ENCODE measurements at regions not wholly inside any gene's neighbourhood (a gene's known extent, or its start where the extent isn't known, plus 50 kb on each side); places are given as distances from the start of the nearest gene placed in this dataset.

DNA sequence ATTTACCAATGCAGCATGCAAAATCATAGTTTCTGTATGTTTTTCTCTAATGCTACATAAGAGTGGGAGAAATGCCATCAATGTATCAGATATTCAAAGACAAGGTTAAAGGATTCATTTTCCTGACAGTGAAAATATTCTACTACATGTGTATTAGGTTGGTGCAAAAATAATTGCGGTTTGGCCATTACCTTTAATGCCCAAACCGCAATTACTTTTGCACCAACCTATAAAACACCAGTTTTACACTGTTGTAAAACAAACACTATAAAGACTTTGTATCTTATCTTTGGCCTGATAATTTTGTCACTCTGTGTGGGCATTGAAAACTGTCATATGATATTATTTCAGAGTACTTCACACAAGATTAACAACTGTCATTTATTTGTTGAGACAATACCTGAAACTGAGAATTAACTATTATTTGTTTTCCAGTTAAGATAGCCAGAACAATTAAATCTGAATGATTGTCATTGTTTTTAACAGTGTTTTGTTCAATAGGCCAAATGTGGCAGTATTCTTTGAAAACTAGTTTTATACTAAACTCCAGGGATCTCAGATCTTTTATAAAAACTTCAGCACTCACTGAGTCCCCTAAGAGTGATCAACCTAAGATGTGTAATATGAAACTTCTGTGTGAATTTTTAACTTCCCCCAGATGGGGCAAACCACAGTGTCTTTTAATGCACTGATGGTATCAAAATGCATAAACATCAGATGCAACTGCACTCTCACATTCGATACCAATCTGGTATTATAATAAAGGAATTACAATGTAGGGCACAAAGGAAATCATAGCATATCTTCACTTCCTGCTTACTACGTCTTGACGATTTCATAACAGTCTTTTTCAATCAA is 53.8 kb upstream of the FBN2 start:
- no peak for DNase-seq

GRCh38 chr5:128596071-128596470 is 58.0 kb upstream of the FBN2 start:
- no peak for DNase-seq

DNA sequence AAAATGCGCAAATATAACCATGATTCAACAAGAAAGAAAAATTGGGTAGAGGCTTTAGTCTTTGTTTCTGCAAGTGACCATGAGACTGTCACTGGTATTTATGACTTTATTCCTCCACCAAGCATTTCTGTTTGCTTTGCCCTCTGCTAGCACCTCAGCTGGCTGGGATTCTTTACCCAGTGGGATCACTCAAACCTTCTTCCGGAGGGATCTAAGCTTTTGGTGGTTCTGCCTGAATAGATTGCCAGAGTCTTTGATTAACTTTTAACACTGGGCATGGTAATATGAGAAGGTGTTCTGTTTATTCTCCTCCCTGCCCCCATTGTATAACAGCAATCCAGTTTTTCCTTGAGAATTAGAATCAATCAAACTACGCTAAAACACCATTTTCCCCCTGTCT is 59.1 kb upstream of the FBN2 start:
- DNase-seq: no peak

DNA sequence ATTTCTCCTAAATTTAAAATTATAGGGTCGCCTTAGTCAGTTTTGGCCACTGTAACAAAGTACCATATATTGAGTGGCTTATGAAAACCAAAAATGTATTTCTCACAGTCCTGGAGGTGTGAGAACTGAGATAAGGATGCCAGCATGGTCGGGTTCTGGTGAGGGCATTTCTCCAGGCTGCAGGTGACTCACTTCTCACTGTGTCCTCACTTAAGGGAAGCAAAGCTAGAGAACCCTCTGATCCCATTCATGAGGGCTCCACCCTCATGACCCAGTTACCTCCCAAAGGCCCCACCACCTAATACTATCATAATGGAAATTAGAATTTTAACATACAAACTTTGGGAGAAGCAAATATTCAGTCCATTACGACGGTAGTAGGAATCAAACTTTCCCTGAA is 75.1 kb upstream of the FBN2 start:
- no peak for DNase-seq

DNA sequence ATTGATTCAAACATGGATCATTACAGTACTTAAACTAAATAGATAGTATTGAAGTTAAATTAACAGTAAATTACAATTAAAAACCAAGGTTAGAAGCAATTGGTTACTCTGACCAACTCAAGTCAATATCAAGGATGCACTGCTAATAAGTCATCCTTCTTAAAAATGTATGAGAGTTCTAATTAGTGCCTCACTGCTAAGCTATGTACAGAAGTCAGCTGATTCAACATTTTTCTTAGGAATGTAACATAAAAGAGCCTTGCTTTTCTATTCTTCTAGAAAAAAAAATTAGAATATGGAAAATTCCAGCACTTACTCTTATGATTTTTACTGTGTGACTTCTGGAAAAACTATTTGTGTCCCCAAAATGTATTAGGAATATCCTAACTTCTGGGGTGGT is 75.7 kb upstream of the FBN2 start:
- DNase-seq: no peak

GRCh38 chr5:128615578-128615977 is 77.5 kb upstream of the FBN2 start:
- DNase-seq: no peak

GRCh38 chr5:128626536-128627090 is 88.6 kb upstream of the FBN2 start:
- no peak for DNase-seq

DNA sequence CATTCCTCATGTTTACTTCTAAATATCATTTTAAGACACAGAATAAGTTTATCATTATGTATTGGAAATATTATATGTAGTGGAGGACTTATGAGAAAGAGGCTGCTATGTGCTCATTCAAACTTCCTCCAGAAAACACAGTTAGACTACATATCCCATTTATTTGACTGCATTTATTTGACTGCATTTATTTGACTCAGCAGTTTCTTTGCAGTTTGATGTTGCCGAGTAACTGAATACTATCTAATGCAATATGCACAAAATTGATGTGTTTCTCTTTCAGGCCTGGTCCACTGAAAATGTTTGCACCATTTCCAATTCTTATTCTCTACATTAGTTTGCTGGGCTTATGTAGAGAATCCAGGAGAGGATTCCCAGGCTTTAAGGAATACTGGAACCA is 89.9 kb upstream of the FBN2 start:
- DNase-seq: no peak

- no peak for DNase-seq
Measured at GRCh38 chr5:128629157-128629556, 91.1 kb upstream of the FBN2 start.

DNA sequence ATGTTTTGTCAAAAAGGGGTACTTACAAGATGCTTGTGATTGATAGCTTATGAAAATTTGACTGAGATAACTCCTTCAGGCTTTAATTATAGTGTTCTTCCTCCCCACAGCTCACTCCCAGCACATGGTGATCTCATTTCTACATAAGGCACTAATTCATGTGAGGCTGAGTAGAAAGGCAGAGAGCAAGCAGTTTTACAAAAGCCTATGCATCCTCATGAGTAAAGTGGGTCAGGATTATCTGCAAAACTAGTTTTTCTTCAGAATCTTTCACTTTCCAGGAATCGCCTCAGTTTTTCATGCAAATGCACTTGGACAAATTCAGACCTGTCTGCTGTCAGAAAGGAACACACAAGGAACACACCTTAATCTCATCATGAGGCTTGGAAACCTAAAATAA is 92.1 kb upstream of the FBN2 start:
- no peak for DNase-seq

DNA sequence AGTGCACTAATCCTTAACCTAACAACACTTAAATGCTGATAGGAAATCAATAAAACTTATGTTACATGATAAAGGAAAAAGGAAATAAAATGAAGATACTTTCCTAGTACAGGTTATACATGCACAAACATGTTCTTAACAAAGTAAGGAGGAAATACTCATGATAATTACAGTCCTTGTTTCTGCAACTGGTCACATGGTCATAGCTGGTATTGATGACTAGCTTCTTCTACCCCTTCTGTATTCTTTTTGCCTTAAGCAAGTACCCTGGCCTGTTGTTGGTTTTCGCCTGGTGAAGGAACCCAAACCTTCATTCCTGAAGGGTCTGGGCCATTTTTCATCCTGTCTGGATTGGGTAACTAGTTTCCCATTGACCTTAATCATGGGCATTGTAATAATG is 93.7 kb upstream of the FBN2 start:
- no peak for DNase-seq

GRCh38 chr5:128632264-128632663 is 94.2 kb upstream of the FBN2 start:
- no peak for DNase-seq

DNA sequence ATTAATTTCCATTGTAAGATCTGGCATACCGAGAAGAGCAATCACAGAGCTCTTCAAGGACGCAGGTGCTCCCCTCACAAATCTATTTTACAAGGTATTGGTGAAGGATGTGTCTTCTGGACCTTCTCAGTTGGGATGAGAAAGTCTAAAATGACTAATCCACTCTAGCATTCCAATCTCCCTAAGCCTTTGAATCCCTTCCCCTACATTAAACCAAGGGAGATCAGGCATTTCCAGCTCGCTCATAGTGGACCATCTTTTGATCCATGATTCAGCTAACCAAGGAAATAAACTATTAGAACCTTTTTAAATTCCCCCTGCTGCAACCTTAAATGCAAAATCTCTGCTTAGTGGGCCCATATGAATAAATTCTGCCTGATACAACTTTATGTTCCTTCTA is 95.9 kb upstream of the FBN2 start:
- no peak for DNase-seq

DNA sequence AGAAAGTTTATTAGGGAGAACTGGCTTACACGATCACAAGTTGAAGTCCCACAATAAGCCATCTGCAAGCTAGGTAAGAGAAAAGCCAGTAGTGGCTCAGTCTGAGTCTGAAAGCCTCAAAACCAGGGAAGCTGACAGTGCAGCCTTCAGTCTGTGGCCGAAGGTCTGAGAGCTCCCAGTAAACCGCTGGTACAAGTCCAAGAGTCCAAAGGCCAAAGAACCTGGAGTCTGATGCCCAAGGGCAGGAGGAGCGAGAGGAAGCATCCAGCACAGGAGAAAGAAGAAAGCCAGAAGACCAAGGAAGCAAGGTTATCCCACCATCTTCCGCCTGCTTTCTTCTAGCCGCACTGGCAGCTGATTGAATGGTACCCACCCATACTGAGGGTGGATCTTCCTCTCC is 97.3 kb upstream of the FBN2 start:
- no peak for DNase-seq

DNA sequence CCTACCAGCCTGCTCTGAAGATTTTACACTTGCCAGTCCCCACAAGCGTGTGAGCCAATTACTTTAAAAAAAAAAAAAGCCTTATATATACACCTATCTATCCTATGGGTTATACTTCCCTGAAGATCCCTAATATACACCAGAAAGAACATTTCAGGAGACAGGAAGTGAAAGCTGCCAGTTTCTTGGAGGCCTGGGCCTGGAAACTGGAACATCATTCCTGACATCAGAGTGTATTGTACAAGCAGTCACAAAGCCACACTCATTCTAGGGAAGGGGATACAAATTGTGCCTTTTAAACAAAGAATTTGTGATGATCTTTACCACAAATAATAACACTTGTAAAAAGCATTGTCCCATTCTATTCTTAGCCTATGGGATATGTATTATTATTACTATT is 98.3 kb upstream of the FBN2 start:
- DNase-seq: no peak

- no peak for DNase-seq
Measured at GRCh38 chr5:128637031-128637430, 99.0 kb upstream of the FBN2 start.

DNA sequence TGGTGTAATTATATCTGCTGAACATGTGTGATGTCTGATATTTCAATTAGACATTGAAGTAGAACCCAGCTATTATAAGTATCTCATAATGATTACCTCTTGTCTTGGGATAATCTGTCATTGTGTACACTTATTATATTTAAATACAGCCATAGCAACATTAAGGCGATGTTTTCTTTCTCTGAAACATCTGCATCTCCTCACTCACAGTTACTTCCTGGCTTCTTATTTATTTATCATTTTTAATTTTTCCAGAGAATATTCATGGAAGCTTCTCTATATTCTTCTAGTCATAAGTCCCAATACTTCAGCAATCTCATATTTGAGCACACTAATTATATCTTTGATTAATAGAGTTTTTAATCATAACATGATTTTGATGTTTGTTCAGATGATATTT is 103.8 kb upstream of the FBN2 start:
- DNase-seq: no peak

GRCh38 chr5:128644863-128645262 is 106.8 kb upstream of the FBN2 start:
- no peak for DNase-seq

DNA sequence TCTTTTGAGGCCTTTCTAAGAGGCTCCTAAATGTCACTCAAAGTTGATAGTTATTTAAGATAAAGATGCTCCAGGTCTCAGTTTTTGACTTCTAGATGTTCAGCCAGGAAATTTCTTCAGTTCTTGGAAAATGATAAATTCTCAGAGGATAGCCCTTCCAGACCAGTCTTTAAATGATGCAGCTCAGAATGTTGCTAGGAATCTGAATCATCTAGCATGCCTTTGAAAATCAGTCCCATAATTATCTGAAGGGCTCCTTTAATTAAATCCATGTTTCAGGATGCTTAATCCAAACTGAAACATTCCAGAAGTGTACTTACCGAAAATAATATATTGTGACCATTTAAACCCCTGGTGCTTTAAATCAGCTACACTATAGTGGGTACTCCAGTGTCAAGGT is 107.5 kb upstream of the FBN2 start:
- DNase-seq: no peak

- no peak for DNase-seq
Measured at GRCh38 chr5:128646176-128646575, 108.1 kb upstream of the FBN2 start.

- no peak for DNase-seq
Measured at GRCh38 chr5:128649192-128649591, 111.1 kb upstream of the FBN2 start.

DNA sequence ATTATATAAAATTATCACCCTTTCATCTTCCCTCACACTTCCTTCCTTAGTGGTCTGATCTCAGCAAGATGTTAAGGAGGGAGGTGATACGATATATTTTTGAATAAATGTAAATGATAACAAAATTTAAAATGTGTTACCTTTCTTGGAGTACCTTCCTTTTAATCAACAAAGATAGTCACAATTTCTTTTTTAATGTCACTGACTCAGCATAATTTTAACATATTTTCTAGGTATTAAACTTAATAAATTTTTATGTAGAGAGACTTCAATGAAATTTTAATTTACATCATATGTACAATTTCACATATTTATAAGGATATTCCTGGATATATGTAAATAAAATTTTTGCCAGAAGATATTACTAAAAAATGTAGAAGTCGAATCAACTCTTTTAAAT is 125.0 kb upstream of the FBN2 start:
- no peak for DNase-seq

GRCh38 chr5:128665747-128666355 is 127.8 kb upstream of the FBN2 start:
- DNase-seq: no peak

GRCh38 chr5:128667152-128667551 is 129.1 kb upstream of the FBN2 start:
- DNase-seq: no peak

- DNase-seq: no peak
Measured at GRCh38 chr5:128667751-128668150, 129.7 kb upstream of the FBN2 start.

Measured in NCI-H446 treated with DMSO at 0.1 percent for 48 hours (cell line).